ENCODE measurements at regions not wholly inside any gene's neighbourhood (a gene's known extent, or its start where the extent isn't known, plus 50 kb on each side); places are given as distances from the start of the nearest gene placed in this dataset.

GRCh38 chr2:145914716-145915115 is 1394.8 kb upstream of the ZEB2 start:
- TF ChIP-seq CTCF (IDR thresholded peaks at IDR 0.05) (no peak), EZH2 (IDR thresholded peaks at IDR 0.05; ENCODE audit: borderline replicate concordance, insufficient read depth, low read depth, low read length, poor library complexity, severe bottlenecking) (no peak)
